NCI-H1105 treated with DMSO at 0.1 percent for 48 hours (cell line): ENCODE measurements at regions not wholly inside any gene's neighbourhood (a gene's known extent, or its start where the extent isn't known, plus 50 kb on each side); places are given as distances from the start of the nearest gene placed in this dataset.

Source experiments
- DNase-seq: peaks from one replicate; lab custom pipeline; 2025; lab: John Stamatoyannopoulos, UW

- DNase-seq = no peak
Measured at GRCh38 chr2:66802877-66803276, 368.0 kb downstream of the MEIS1 start.

- no peak for DNase-seq
Measured at GRCh38 chr2:66803726-66804125, 368.8 kb downstream of the MEIS1 start.

- no peak for DNase-seq
Measured at GRCh38 chr2:66805016-66805865, 370.3 kb downstream of the MEIS1 start.

- DNase-seq = no peak
Measured at GRCh38 chr2:66805968-66806367, 371.0 kb downstream of the MEIS1 start.

GRCh38 chr2:66813525-66813924 is 378.6 kb downstream of the MEIS1 start:
- DNase-seq = no peak

GRCh38 chr2:66813976-66814375 is 379.1 kb downstream of the MEIS1 start:
- no peak for DNase-seq

- DNase-seq = no peak
Measured at GRCh38 chr2:66814916-66815315, 380.0 kb downstream of the MEIS1 start.

- no peak for DNase-seq
Measured at GRCh38 chr2:66815886-66816285, 381.0 kb downstream of the MEIS1 start.

GRCh38 chr2:66821168-66821567 is 386.2 kb downstream of the MEIS1 start:
- no peak for DNase-seq

- DNase-seq = no peak
Measured at GRCh38 chr2:66822186-66822585, 387.3 kb downstream of the MEIS1 start.

GRCh38 chr2:66824926-66825325 is 390.0 kb downstream of the MEIS1 start:
- DNase-seq = no peak

- DNase-seq = no peak
Measured at GRCh38 chr2:66827851-66828250, 392.9 kb downstream of the MEIS1 start.

GRCh38 chr2:66828876-66829275 is 394.0 kb downstream of the MEIS1 start:
- no peak for DNase-seq

GRCh38 chr2:66830881-66831280 is 396.0 kb downstream of the MEIS1 start:
- DNase-seq = no peak

GRCh38 chr2:66832646-66833435 is 397.9 kb downstream of the MEIS1 start:
- DNase-seq = no peak

GRCh38 chr2:66834859-66835258 is 399.9 kb downstream of the MEIS1 start:
- DNase-seq = no peak

- no peak for DNase-seq
Measured at GRCh38 chr2:66836851-66837250, 401.9 kb downstream of the MEIS1 start.

GRCh38 chr2:66839551-66840320 is 404.8 kb downstream of the MEIS1 start:
- DNase-seq = no peak

GRCh38 chr2:66840321-66841002 is 405.5 kb downstream of the MEIS1 start:
- no peak for DNase-seq

GRCh38 chr2:66843847-66844246 is 408.9 kb downstream of the MEIS1 start:
- no peak for DNase-seq

- DNase-seq = no peak
Measured at GRCh38 chr2:66845307-66845706, 410.4 kb downstream of the MEIS1 start.

- no peak for DNase-seq
Measured at GRCh38 chr2:66846887-66847286, 412.0 kb downstream of the MEIS1 start.
